HEK293T (cell line): ENCODE measurements at regions not wholly inside any gene's neighbourhood (a gene's known extent, or its start where the extent isn't known, plus 50 kb on each side); places are given as distances from the start of the nearest gene placed in this dataset.

Experiments
- ARNT ChIP-seq: fragments of 450-650 bp; IDR thresholded peaks from 2 replicates; pipeline ENCODE4 v1.6.1; 2017; ENCODE audit warnings: mild to moderate bottlenecking
- BHLHE40 ChIP-seq: fragments of 450-650 bp; IDR thresholded peaks from 2 replicates; pipeline ENCODE4 v1.6.1; 2016; ENCODE audit warnings: mild to moderate bottlenecking, moderate library complexity, borderline replicate concordance
- FOXK2 ChIP-seq: fragments of 450-650 bp; IDR thresholded peaks from 2 replicates; pipeline ENCODE4 v1.6.1; 2016; ENCODE audit warnings: mild to moderate bottlenecking
- FOXM1 ChIP-seq: fragments of 450-650 bp; IDR thresholded peaks from 2 replicates; pipeline ENCODE4 v1.6.1; 2017; ENCODE audit warnings: mild to moderate bottlenecking, borderline replicate concordance
- HDGF ChIP-seq: fragments of 450-650 bp; IDR thresholded peaks from 2 replicates; pipeline ENCODE4 v1.6.1; 2017; ENCODE audit warnings: antibody characterized with exemption, borderline replicate concordance
- LEF1 ChIP-seq: fragments of 450-650 bp; IDR thresholded peaks from 2 replicates; pipeline ENCODE4 v1.6.1; 2017; ENCODE audit warnings: mild to moderate bottlenecking, borderline replicate concordance
- NFRKB ChIP-seq: fragments of 450-650 bp; IDR thresholded peaks from 2 replicates; pipeline ENCODE4 v1.6.1; 2016; ENCODE audit warnings: mild to moderate bottlenecking, moderate library complexity
- SP1 ChIP-seq: fragments of 450-650 bp; IDR thresholded peaks from 2 replicates; pipeline ENCODE4 v1.6.1; 2017
- SUZ12 ChIP-seq: fragments of 450-650 bp; IDR thresholded peaks from 2 replicates; pipeline ENCODE4 v1.6.1; 2016; ENCODE audit warnings: mild to moderate bottlenecking
- TARDBP ChIP-seq: fragments of 450-650 bp; IDR thresholded peaks from 2 replicates; pipeline ENCODE4 v1.6.1; 2016
- ZNF384 ChIP-seq: fragments of 450-650 bp; IDR thresholded peaks from 2 replicates; pipeline ENCODE4 v1.6.1; 2016
- TF ChIP-seq, protein P1 (sequence below): fragments of 450-650 bp; IDR thresholded peaks from 2 replicates; pipeline ENCODE4 v1.6.1; 2016

DNA sequence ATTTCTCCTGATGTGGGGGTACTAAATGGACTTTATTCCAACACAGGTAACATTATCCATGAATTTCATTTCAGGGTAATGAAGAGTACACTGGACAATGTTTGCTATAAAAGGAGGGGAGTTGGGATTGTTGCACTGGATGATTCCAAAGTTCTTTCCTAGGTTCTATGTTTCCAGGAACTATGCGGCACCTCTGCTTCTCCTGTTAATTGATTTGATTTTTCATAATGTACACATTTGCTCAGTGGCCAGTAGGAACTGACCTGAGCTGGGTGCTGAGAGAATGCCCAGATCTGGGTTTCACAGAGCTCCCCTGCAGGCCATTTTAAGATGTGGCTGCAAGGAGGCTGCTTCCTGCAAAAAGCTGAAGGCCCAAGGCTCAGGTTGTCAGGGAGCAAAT, 171.7 kb downstream of the KLF13 start:
- TF ChIP-seq ARNT (no peak), SUZ12 (no peak), FOXK2 (no peak), HDGF (no peak), FOXM1 (no peak), NFRKB (no peak), ZNF384 (no peak), SP1 (no peak), TARDBP (no peak), BHLHE40 (no peak), LEF1 (no peak)
- TF ChIP-seq, protein P1, sequence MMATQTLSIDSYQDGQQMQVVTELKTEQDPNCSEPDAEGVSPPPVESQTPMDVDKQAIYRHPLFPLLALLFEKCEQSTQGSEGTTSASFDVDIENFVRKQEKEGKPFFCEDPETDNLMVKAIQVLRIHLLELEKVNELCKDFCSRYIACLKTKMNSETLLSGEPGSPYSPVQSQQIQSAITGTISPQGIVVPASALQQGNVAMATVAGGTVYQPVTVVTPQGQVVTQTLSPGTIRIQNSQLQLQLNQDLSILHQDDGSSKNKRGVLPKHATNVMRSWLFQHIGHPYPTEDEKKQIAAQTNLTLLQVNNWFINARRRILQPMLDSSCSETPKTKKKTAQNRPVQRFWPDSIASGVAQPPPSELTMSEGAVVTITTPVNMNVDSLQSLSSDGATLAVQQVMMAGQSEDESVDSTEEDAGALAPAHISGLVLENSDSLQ: no peak
